SU-DHL-6 (cell line): ENCODE measurements at regions not wholly inside any gene's neighbourhood (a gene's known extent, or its start where the extent isn't known, plus 50 kb on each side); places are given as distances from the start of the nearest gene placed in this dataset.

Experiments used
- EZH2phosphoT487 ChIP-seq: fragments of 200-600 bp; sonication (generic), shearing (Covaris generic); conservative IDR thresholded peaks from 2 replicates; pipeline ENCODE4 v1.6.1; 2018; ENCODE audit warnings: mild to moderate bottlenecking, antibody characterized with exemption, low read length, moderate library complexity, mixed read lengths
- TF ChIP-seq, protein P1 (sequence below): fragments of 200-600 bp; sonication (generic); IDR thresholded peaks from one replicate; pipeline ENCODE4 v1.5.1; 2017; ENCODE audit warnings: antibody characterized with exemption, mild to moderate bottlenecking, low read length, moderate library complexity; ENCODE audit not compliant: insufficient read depth, poor library complexity, severe bottlenecking

DNA sequence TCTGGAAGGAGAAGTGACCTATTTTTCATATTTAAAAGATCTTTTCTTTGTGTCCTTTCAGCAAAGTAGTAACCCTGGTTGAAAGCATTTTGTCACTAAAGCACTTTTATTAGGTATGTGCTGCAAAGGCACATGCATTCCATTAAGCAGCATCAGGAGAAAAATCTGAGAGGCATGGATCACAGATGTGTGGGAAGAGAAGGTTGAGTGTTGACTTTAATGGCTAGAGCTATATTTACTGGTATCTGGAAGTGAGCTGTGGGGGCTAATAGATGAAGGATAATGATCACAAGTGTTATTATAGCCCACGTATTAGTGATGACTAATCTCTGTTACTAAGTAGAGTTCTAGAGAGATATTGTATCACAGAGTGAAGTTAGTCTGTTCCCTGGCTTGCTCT is 1520.7 kb downstream of the ARAP2 start:
- TF ChIP-seq, protein P1, sequence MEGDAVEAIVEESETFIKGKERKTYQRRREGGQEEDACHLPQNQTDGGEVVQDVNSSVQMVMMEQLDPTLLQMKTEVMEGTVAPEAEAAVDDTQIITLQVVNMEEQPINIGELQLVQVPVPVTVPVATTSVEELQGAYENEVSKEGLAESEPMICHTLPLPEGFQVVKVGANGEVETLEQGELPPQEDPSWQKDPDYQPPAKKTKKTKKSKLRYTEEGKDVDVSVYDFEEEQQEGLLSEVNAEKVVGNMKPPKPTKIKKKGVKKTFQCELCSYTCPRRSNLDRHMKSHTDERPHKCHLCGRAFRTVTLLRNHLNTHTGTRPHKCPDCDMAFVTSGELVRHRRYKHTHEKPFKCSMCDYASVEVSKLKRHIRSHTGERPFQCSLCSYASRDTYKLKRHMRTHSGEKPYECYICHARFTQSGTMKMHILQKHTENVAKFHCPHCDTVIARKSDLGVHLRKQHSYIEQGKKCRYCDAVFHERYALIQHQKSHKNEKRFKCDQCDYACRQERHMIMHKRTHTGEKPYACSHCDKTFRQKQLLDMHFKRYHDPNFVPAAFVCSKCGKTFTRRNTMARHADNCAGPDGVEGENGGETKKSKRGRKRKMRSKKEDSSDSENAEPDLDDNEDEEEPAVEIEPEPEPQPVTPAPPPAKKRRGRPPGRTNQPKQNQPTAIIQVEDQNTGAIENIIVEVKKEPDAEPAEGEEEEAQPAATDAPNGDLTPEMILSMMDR, result no peak
- no peak for TF ChIP-seq EZH2phosphoT487
